ENCODE measurements at regions not wholly inside any gene's neighbourhood (a gene's known extent, or its start where the extent isn't known, plus 50 kb on each side); places are given as distances from the start of the nearest gene placed in this dataset.

GRCh38 chr6:1525364-1526038 lies 84.2 kb upstream of the FOXC1 start:
- TF ChIP-seq FOXA1 (IDR thresholded peaks at IDR 0.05) (no peak), PKNOX1 (IDR thresholded peaks at IDR 0.05) (no peak), TARDBP (IDR thresholded peaks at IDR 0.05) (no peak), NFRKB (IDR thresholded peaks at IDR 0.05) (no peak), FOXK2 (IDR thresholded peaks at IDR 0.05) (no peak)
